ENCODE measurements at regions not wholly inside any gene's neighbourhood (a gene's known extent, or its start where the extent isn't known, plus 50 kb on each side); places are given as distances from the start of the nearest gene placed in this dataset.

DNA sequence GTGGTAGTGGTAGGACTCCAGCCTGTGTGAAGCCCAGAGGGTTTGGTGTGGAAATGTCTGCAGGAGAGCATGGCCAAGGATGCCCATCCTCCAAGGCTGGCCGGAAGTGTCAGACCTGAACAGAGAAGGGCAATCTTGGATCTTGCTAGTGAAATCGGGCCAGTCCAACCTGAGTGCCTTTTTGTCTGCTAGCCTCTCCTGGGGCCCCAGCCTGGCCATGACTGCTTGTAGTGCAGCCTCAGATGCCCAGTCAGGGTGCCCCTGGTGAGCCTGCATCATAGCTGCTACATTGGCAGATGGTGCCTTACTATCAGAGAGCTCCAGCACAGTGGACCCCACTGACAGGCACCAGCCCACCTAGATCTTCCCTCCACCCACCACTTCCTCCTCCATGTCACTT is 99.3 kb upstream of the PCDH18 start:
- in situ Hi-C loops (cut with HindIII; ENCODE audit: low pct_unique_long_range_greater_than_20kb, low sequenced_read_pairs), result no loop called here
- Histone ChIP-seq H3K4me1 (ENCODE audit: control insufficient read depth, insufficient read depth, low read length) (no peaks in the 10 kb centered on the region; the same call in 1 of the 2 replicates), H3K36me3 (ENCODE audit: control insufficient read depth, insufficient read depth, low read length) (no peaks in the 10 kb centered on the region), H3K4me3 (ENCODE audit: low read depth in 2 of 2, low read length in 2 of 2) (no peak overlapping the region), H3K9me3 (ENCODE audit: control insufficient read depth, insufficient read depth, low read depth, low read length) (no peaks in the 10 kb centered on the region), H3K27me3 (ENCODE audit: control insufficient read depth, insufficient read depth, low read length) (no peaks in the 10 kb centered on the region), H3K27ac (ENCODE audit: low read length) (no peak overlapping the region)
- intact Hi-C loops (cut with micrococcal nuclease; ENCODE audit: unreplicated experiment), result no loop called here
- ChIA-PET CTCF (no interaction called here), POLR2A (no interaction called here)
- DNase-seq (ENCODE audit: low read depth, low spot score) (no peak), ATAC-seq (no peak)
- TF ChIP-seq POLR2AphosphoS5 (IDR thresholded peaks at IDR 0.05; ENCODE audit: low read depth, low read length), result no peak
- no peak for TF ChIP-seq SIN3A (IDR thresholded peaks at IDR 0.05; ENCODE audit: borderline replicate concordance, insufficient read depth, low read depth, low read length)
- TF ChIP-seq CTCF (IDR thresholded peaks at IDR 0.05), result no peak
- no peak for TF ChIP-seq TCF7L2 (IDR thresholded peaks at IDR 0.05; ENCODE audit: low read depth, low read length)
- TF ChIP-seq, protein P1, sequence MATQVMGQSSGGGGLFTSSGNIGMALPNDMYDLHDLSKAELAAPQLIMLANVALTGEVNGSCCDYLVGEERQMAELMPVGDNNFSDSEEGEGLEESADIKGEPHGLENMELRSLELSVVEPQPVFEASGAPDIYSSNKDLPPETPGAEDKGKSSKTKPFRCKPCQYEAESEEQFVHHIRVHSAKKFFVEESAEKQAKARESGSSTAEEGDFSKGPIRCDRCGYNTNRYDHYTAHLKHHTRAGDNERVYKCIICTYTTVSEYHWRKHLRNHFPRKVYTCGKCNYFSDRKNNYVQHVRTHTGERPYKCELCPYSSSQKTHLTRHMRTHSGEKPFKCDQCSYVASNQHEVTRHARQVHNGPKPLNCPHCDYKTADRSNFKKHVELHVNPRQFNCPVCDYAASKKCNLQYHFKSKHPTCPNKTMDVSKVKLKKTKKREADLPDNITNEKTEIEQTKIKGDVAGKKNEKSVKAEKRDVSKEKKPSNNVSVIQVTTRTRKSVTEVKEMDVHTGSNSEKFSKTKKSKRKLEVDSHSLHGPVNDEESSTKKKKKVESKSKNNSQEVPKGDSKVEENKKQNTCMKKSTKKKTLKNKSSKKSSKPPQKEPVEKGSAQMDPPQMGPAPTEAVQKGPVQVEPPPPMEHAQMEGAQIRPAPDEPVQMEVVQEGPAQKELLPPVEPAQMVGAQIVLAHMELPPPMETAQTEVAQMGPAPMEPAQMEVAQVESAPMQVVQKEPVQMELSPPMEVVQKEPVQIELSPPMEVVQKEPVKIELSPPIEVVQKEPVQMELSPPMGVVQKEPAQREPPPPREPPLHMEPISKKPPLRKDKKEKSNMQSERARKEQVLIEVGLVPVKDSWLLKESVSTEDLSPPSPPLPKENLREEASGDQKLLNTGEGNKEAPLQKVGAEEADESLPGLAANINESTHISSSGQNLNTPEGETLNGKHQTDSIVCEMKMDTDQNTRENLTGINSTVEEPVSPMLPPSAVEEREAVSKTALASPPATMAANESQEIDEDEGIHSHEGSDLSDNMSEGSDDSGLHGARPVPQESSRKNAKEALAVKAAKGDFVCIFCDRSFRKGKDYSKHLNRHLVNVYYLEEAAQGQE (IDR thresholded peaks at IDR 0.05; ENCODE audit: insufficient read depth in 1 of 2, low read depth in 2 of 2, low read length in 1 of 2), result no peak
- BruUV-seq (replicated peaks), result no TSS peak

GRCh38 chr4:137630252-137630651 is 98.0 kb upstream of the PCDH18 start:
- Histone ChIP-seq H3K4me1 (ENCODE audit: control insufficient read depth, insufficient read depth, low read length) (no peaks in the 10 kb centered on the region; the same call in 1 of the 2 replicates), H3K27ac (ENCODE audit: low read length) (no peak overlapping the region), H3K36me3 (ENCODE audit: control insufficient read depth, insufficient read depth, low read length) (no peaks in the 10 kb centered on the region), H3K27me3 (ENCODE audit: control insufficient read depth, insufficient read depth, low read length) (no peaks in the 10 kb centered on the region), H3K9me3 (ENCODE audit: control insufficient read depth, insufficient read depth, low read depth, low read length) (no peaks in the 10 kb centered on the region), H3K4me3 (ENCODE audit: low read depth in 2 of 2, low read length in 2 of 2) (no peak overlapping the region)
- BruUV-seq (replicated peaks), result no TSS peak
- ATAC-seq (no peak), DNase-seq (ENCODE audit: low read depth, low spot score) (no peak)
- CTCF ChIA-PET, result no interaction called here
- POLR2A ChIA-PET, result no interaction called here
- intact Hi-C loops (cut with micrococcal nuclease; ENCODE audit: unreplicated experiment), result no loop called here
- TF ChIP-seq, protein P1 (IDR thresholded peaks at IDR 0.05; ENCODE audit: insufficient read depth in 1 of 2, low read depth in 2 of 2, low read length in 1 of 2), result no peak
- TF ChIP-seq POLR2AphosphoS5 (IDR thresholded peaks at IDR 0.05; ENCODE audit: low read depth, low read length) (no peak), CTCF (IDR thresholded peaks at IDR 0.05) (no peak), SIN3A (IDR thresholded peaks at IDR 0.05; ENCODE audit: borderline replicate concordance, insufficient read depth, low read depth, low read length) (no peak), TCF7L2 (IDR thresholded peaks at IDR 0.05; ENCODE audit: low read depth, low read length) (no peak)
- in situ Hi-C loops (cut with HindIII; ENCODE audit: low pct_unique_long_range_greater_than_20kb, low sequenced_read_pairs), result no loop called here

Measured in Panc1 (cell line).